ENCODE measurements at regions not wholly inside any gene's neighbourhood (a gene's known extent, or its start where the extent isn't known, plus 50 kb on each side); places are given as distances from the start of the nearest gene placed in this dataset.

- DNase-seq, result no peak
Observed at GRCh38 chr10:47224546-47225218, 75.3 kb upstream of the GDF10 start.

GRCh38 chr10:47225219-47225927 lies 74.6 kb upstream of the GDF10 start:
- Histone ChIP-seq H3K9me3 (no peaks in the 10 kb centered on the region), H3K4me3 (no peak overlapping the region), H3K9ac (ENCODE audit: low read depth in 2 of 2, low read length in 2 of 2) (no peak overlapping the region), H3K27me3 (no peaks in the 10 kb centered on the region), H3K36me3 (no peaks in the 10 kb centered on the region), H3K4me1 (no peaks in the 10 kb centered on the region), H3K27ac (no peak overlapping the region)
- no peak for DNase-seq
- intact Hi-C loops (cut with DNase I), result no loop called here
- TF ChIP-seq CTCF (IDR thresholded peaks at IDR 0.05), result no peak

More at GRCh38 chr10:47224546-47225218, 75.3 kb upstream of the GDF10 start:
- H3K9ac ChIP-seq (ENCODE audit: low read depth in 2 of 2, low read length in 2 of 2), result no peak overlapping the region
- no peak overlapping the region for H3K4me3 ChIP-seq
- intact Hi-C loops (cut with DNase I), result no loop called here
- no peaks in the 10 kb centered on the region for H3K36me3 ChIP-seq
- no peak for TF ChIP-seq CTCF (IDR thresholded peaks at IDR 0.05)
- no peaks in the 10 kb centered on the region for H3K9me3 ChIP-seq
- H3K27me3 ChIP-seq, result no peaks in the 10 kb centered on the region
- H3K27ac ChIP-seq, result no peak overlapping the region
- no peaks in the 10 kb centered on the region for H3K4me1 ChIP-seq

- Histone ChIP-seq H3K4me3 (no peak overlapping the region), H3K27me3 (no peaks in the 10 kb centered on the region), H3K4me1 (no peaks in the 10 kb centered on the region), H3K36me3 (no peaks in the 10 kb centered on the region), H3K27ac (no peak overlapping the region), H3K9ac (ENCODE audit: low read depth in 2 of 2, low read length in 2 of 2) (no peak overlapping the region), H3K9me3 (no peaks in the 10 kb centered on the region)
- no peak for TF ChIP-seq CTCF (IDR thresholded peaks at IDR 0.05)
- DNase-seq, result no peak
- intact Hi-C loops (cut with DNase I), result no loop called here
Observed at GRCh38 chr10:47225928-47226645, 73.9 kb upstream of the GDF10 start.

GRCh38 chr10:47230482-47230881 lies 69.5 kb upstream of the GDF10 start:
- no peak for TF ChIP-seq CTCF (IDR thresholded peaks at IDR 0.05)
- H3K4me3 ChIP-seq, result no peak overlapping the region
- intact Hi-C loops (cut with DNase I), result no loop called here
- no peak for DNase-seq
- no peaks in the 10 kb centered on the region for H3K27me3 ChIP-seq
- no peaks in the 10 kb centered on the region for H3K9me3 ChIP-seq
- H3K4me1 ChIP-seq, result no peaks in the 10 kb centered on the region
- no peaks in the 10 kb centered on the region for H3K36me3 ChIP-seq
- H3K27ac ChIP-seq, result no peak overlapping the region
- H3K9ac ChIP-seq (ENCODE audit: low read depth in 2 of 2, low read length in 2 of 2), result no peak overlapping the region

GRCh38 chr10:47230957-47231356 lies 69.0 kb upstream of the GDF10 start:
- no peak for TF ChIP-seq CTCF (IDR thresholded peaks at IDR 0.05)
- Histone ChIP-seq H3K4me3 (no peak overlapping the region), H3K27me3 (no peaks in the 10 kb centered on the region), H3K4me1 (no peaks in the 10 kb centered on the region), H3K27ac (no peak overlapping the region), H3K9ac (ENCODE audit: low read depth in 2 of 2, low read length in 2 of 2) (no peak overlapping the region), H3K36me3 (no peaks in the 10 kb centered on the region), H3K9me3 (no peaks in the 10 kb centered on the region)
- intact Hi-C loops (cut with DNase I), result no loop called here
- no peak for DNase-seq
